Activated T-helper 2 cell treated with anti-CD3 and anti-CD28 coated beads, Interferon-gamma antibody, Interleukin-2, Interleukin-4, amounts not matched to agents 10 μg/mL and 5 μg/mL and 100 μg/mL, durations not matched to agents 14 hours and 24 hours and 36 hours (primary cell): ENCODE measurements at regions not wholly inside any gene's neighbourhood (a gene's known extent, or its start where the extent isn't known, plus 50 kb on each side); places are given as distances from the start of the nearest gene placed in this dataset.
"Not testable (repeated sequence)": the region's sequence is repeated elsewhere in the genome, so short reads cannot be mapped to it uniquely, and the experiment has no call there.

ENCODE experiments used
- DNase-seq: peaks from one replicate; pipeline ENCODE4 v3.0.0; 2021; ENCODE audit warnings: low spot score
- H3K27ac Mint-ChIP-seq: one replicate; pipeline ENCODE4 v1.8.0; 2021; ENCODE audit warnings: mixed read lengths
- H3K27me3 Mint-ChIP-seq: one replicate; pipeline ENCODE4 v1.8.0; 2021; ENCODE audit warnings: low read depth, mixed read lengths
- H3K36me3 Mint-ChIP-seq: one replicate; pipeline ENCODE4 v1.8.0; 2021; ENCODE audit warnings: low read depth, mixed read lengths
- H3K4me1 Mint-ChIP-seq: one replicate; pipeline ENCODE4 v1.8.0; 2021; ENCODE audit warnings: low read depth, mixed read lengths
- H3K4me3 Mint-ChIP-seq: one replicate; pipeline ENCODE4 v1.8.0; 2021; ENCODE audit warnings: low read depth, mild to moderate bottlenecking, moderate library complexity, mixed read lengths
- H3K9me3 Mint-ChIP-seq: one replicate; pipeline ENCODE4 v1.8.0; 2021; ENCODE audit warnings: mixed read lengths
- intact Hi-C: fragments of 100-400 bp; cut with micrococcal nuclease; formaldehyde crosslinking; loops from one replicate; pipeline ENCODE4 v1.15.1; 2023

- Mint-ChIP-seq H3K27ac (no peak overlapping the region), H3K36me3 (no peaks in the 10 kb centered on the region), H3K9me3 (peaks cover 30% of the 10 kb centered on the region), H3K27me3 (no peaks in the 10 kb centered on the region), H3K4me1 (no peaks in the 10 kb centered on the region), H3K4me3 (no peak overlapping the region)
- no peak for DNase-seq
- intact Hi-C loops, result no loop called here
Observed at GRCh38 chr6:170200458-170200891, 90.4 kb downstream of the DLL1 start.

- Mint-ChIP-seq H3K4me1 (no peaks in the 10 kb centered on the region), H3K27ac (no peak overlapping the region), H3K36me3 (no peaks in the 10 kb centered on the region), H3K9me3 (peaks cover 33% of the 10 kb centered on the region), H3K4me3 (no peak overlapping the region), H3K27me3 (no peaks in the 10 kb centered on the region)
- intact Hi-C loops, result no loop called here
- DNase-seq, result no peak
Observed at GRCh38 chr6:170199716-170200115, 91.2 kb downstream of the DLL1 start.

- Mint-ChIP-seq H3K4me1 (no peaks in the 10 kb centered on the region), H3K4me3 (no peak overlapping the region), H3K9me3 (peaks cover 35% of the 10 kb centered on the region), H3K27me3 (no peaks in the 10 kb centered on the region), H3K36me3 (no peaks in the 10 kb centered on the region), H3K27ac (no peak overlapping the region)
- no peak for DNase-seq
- intact Hi-C loops, result no loop called here
Observed at GRCh38 chr6:170198298-170198697, 92.6 kb downstream of the DLL1 start.

GRCh38 chr6:170193326-170193821 lies 97.5 kb downstream of the DLL1 start:
- Mint-ChIP-seq H3K4me3 (no peak overlapping the region), H3K27ac (no peak overlapping the region), H3K27me3 (no peaks in the 10 kb centered on the region), H3K9me3 (peaks cover 24% of the 10 kb centered on the region), H3K36me3 (no peaks in the 10 kb centered on the region), H3K4me1 (no peaks in the 10 kb centered on the region)
- intact Hi-C loops, result no loop called here
- DNase-seq, result no peak

GRCh38 chr6:170192905-170193304 lies 98.0 kb downstream of the DLL1 start:
- Mint-ChIP-seq H3K9me3 (peaks cover 24% of the 10 kb centered on the region), H3K36me3 (no peaks in the 10 kb centered on the region), H3K4me3 (no peak overlapping the region), H3K27ac (no peak overlapping the region), H3K4me1 (no peaks in the 10 kb centered on the region), H3K27me3 (no peaks in the 10 kb centered on the region)
- intact Hi-C loops, result no loop called here
- no peak for DNase-seq

GRCh38 chr6:170192101-170192500 lies 98.8 kb downstream of the DLL1 start:
- intact Hi-C loops, DNase-seq, H3K4me3 Mint-ChIP-seq, H3K36me3 Mint-ChIP-seq, H3K27me3 Mint-ChIP-seq, H3K27ac Mint-ChIP-seq, H3K4me1 Mint-ChIP-seq: not testable (repeated sequence)
- peaks cover 24% of the 10 kb centered on the region for H3K9me3 Mint-ChIP-seq

DNA sequence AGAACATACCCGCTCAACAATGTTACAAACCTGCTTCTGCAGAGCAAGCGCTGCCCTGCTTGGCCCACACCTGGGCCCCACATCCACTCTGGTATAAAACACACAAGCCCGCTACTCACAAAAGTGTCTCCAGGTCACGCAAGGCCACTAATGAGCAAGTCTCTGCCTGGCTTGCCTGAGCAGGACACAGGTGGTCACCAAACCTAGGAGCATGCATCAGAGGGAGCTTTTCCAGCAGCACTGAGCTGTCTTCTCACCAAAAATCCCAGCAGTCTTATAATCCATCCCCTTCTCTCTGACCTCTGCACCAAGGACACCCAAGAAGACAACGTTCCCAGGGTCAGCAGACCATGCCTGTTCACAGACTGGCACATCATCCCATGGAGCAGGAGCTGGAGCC lies 100.8 kb downstream of the DLL1 start:
- H3K27ac Mint-ChIP-seq, result no peak overlapping the region
- no peak for DNase-seq
- intact Hi-C loops, result no loop called here
- H3K27me3 Mint-ChIP-seq, result no peaks in the 10 kb centered on the region
- peaks cover 14% of the 10 kb centered on the region for H3K9me3 Mint-ChIP-seq
- no peaks in the 10 kb centered on the region for H3K36me3 Mint-ChIP-seq
- no peaks in the 10 kb centered on the region for H3K4me1 Mint-ChIP-seq
- H3K4me3 Mint-ChIP-seq, result no peak overlapping the region

DNA sequence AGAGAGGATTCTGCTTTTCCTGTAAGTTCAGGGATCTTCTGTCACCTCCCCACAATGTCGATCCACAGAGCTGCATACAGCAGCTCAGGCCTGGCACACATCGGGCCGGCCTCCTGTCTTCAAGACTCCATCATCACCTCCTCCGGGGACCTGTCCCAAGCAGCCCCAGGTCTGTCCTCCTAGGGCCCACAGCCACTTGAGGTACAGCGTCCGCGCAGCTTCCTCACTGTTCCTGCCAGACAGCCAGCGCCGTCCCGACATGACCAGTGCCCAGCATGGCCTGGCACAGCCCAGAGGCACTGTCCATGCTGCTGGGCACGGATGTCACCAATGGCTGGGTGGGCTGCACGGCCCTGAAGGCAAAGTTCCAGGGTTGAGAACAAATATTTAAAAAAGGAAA lies 101.6 kb downstream of the DLL1 start:
- H3K27me3 Mint-ChIP-seq, result no peaks in the 10 kb centered on the region
- no peak overlapping the region for H3K27ac Mint-ChIP-seq
- no peak overlapping the region for H3K4me3 Mint-ChIP-seq
- peaks cover 7% of the 10 kb centered on the region for H3K9me3 Mint-ChIP-seq
- DNase-seq, result no peak
- H3K36me3 Mint-ChIP-seq, result no peaks in the 10 kb centered on the region
- intact Hi-C loops, result no loop called here
- H3K4me1 Mint-ChIP-seq, result no peaks in the 10 kb centered on the region

- Mint-ChIP-seq H3K9me3 (peaks cover 3% of the 10 kb centered on the region), H3K27me3 (no peaks in the 10 kb centered on the region), H3K36me3 (peaks cover under 1% of the 10 kb centered on the region), H3K4me1 (no peaks in the 10 kb centered on the region), H3K4me3 (no peak overlapping the region), H3K27ac (no peak overlapping the region)
- peak; percentile 5 for DNase-seq
- intact Hi-C loops, result no loop called here
Observed at GRCh38 chr6:170188571-170189001, 102.3 kb downstream of the DLL1 start.

- Mint-ChIP-seq H3K9me3 (peaks cover 6% of the 10 kb centered on the region), H3K36me3 (peaks cover 3% of the 10 kb centered on the region), H3K4me3 (no peak overlapping the region), H3K27me3 (no peaks in the 10 kb centered on the region), H3K27ac (no peak overlapping the region), H3K4me1 (no peaks in the 10 kb centered on the region)
- no peak for DNase-seq
- intact Hi-C loops, result no loop called here
Observed at GRCh38 chr6:170187669-170188566, 103.0 kb downstream of the DLL1 start.

GRCh38 chr6:170186941-170187668 lies 103.8 kb downstream of the DLL1 start:
- Mint-ChIP-seq H3K36me3 (peaks cover 3% of the 10 kb centered on the region), H3K27me3 (no peaks in the 10 kb centered on the region), H3K9me3 (peaks cover 6% of the 10 kb centered on the region), H3K4me3 (no peak overlapping the region), H3K4me1 (no peaks in the 10 kb centered on the region), H3K27ac (no peak overlapping the region)
- DNase-seq, result no peak
- intact Hi-C loops, result no loop called here

GRCh38 chr6:170186006-170186935 lies 104.6 kb downstream of the DLL1 start:
- Mint-ChIP-seq H3K4me3 (no peak overlapping the region), H3K27ac (no peak overlapping the region), H3K36me3 (peaks cover 3% of the 10 kb centered on the region), H3K9me3 (peaks cover 6% of the 10 kb centered on the region), H3K4me1 (no peaks in the 10 kb centered on the region), H3K27me3 (no peaks in the 10 kb centered on the region)
- DNase-seq, result no peak
- intact Hi-C loops, result no loop called here
